Right ventricle myocardium superior (tissue), 1 donor: ENCODE measurements at regions not wholly inside any gene's neighbourhood (a gene's known extent, or its start where the extent isn't known, plus 50 kb on each side); places are given as distances from the start of the nearest gene placed in this dataset.
"Not testable (repeated sequence)": the region's sequence is repeated elsewhere in the genome, so short reads cannot be mapped to it uniquely, and the experiment has no call there.

Source experiments
- ATAC-seq: fragments of 200-7000 bp; cut with Tn5 transposase; one replicate; pipeline ENCODE4 v1.9.1; 2020; ENCODE audit warnings: mild to moderate bottlenecking; ENCODE audit not compliant: poor library complexity
- DNase-seq: peaks from one replicate; pipeline ENCODE4 v3.0.0-alpha.2; 2020
- intact Hi-C: fragments of 100-400 bp; cut with DNase I; formaldehyde crosslinking; loops from one replicate; pipeline ENCODE4 v1.11.2; 2022
- donor health status: DM: no; HTN: yes; CAD: no; lungs with severe emphysema.

GRCh38 chr5:163350083-163350482 is 87.3 kb upstream of the CCNG1 start:
- ATAC-seq (no peak), DNase-seq (no peak)
- intact Hi-C loops, result no loop called here

- intact Hi-C loops, result no loop called here
- DNase-seq, result no peak
- ATAC-seq, result no peak
Observed at GRCh38 chr5:163352531-163352930, 84.9 kb upstream of the CCNG1 start.

DNA sequence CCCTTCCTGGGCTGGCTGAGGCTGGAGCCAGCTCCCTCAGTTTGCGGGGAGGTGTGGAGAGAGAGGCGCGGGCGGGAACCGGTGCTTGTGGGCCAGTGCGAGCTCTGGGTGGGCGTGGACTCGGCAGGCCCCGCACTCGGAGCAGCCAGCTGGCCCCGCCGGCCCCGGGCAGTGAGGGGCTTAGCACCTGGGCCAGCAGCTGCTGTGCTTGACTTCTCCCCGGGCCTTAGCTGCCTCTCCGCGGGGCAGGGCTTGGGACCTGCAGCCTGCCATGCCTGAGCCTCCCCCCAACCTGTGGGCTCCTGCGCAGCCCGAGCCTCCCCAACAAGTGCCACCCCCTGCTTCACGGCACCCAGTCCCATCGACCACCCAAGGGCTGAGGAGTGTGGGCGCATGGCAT is 81.6 kb upstream of the CCNG1 start:
- intact Hi-C loops, ATAC-seq, DNase-seq: not testable (repeated sequence)

DNA sequence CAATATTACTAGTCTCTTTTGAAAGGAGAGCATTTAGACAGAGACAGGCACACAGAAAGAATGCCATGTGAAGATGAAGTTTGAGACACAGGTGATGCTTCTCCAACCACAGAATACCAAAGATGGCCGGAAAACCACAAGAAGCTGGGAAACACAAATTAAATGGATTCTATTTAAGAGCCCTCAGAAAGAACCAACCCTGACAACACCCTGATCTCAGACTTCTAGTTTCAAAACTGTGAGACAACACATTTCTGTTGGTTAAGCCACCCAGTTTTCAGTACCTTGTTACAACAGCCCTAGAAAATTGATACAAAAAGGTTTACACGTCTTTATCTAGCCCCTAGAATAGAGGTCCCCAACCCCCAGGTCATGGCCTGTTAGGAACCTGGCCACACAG is 79.8 kb upstream of the CCNG1 start:
- ATAC-seq (no peak), DNase-seq (no peak)
- intact Hi-C loops, result no loop called here

- intact Hi-C loops, result no loop called here
- ATAC-seq (no peak), DNase-seq (no peak)
Observed at GRCh38 chr5:163360656-163361055, 76.7 kb upstream of the CCNG1 start.

DNA sequence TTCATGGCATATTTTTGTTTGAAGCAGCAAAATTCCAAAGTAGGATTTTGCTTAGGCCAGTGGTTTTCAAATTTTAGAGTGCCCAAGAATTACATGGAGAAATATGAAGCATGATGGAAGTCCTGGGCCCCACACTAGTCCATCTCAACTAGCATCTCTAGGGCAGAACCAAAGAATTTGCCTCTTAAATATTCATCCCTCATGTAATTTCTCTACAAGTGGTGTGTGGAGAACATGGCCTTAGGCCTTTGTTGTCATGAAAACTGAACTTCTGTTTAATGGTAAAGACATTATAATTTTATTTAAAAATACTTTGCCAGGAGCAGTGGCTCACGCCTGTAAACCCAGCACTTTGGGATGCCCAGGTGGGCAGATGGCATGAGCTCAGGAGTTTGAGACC is 75.9 kb upstream of the CCNG1 start:
- intact Hi-C loops, result no loop called here

GRCh38 chr5:163362840-163363371 is 74.5 kb upstream of the CCNG1 start:
- ATAC-seq, result no peak
- intact Hi-C loops, result no loop called here
- no peak for DNase-seq

More for the DNA sequence above, 75.9 kb upstream of the CCNG1 start:
- ATAC-seq (no peak), DNase-seq (no peak)

GRCh38 chr5:163363389-163363788 is 74.0 kb upstream of the CCNG1 start:
- intact Hi-C loops, result no loop called here
- DNase-seq (no peak), ATAC-seq (no peak)

- ATAC-seq (no peak), DNase-seq (no peak)
- intact Hi-C loops, result no loop called here
Observed at GRCh38 chr5:163366757-163367156, 70.6 kb upstream of the CCNG1 start.

- intact Hi-C loops, result no loop called here
- no peak for DNase-seq
- no peak for ATAC-seq
Observed at GRCh38 chr5:163369776-163370385, 67.5 kb upstream of the CCNG1 start.

DNA sequence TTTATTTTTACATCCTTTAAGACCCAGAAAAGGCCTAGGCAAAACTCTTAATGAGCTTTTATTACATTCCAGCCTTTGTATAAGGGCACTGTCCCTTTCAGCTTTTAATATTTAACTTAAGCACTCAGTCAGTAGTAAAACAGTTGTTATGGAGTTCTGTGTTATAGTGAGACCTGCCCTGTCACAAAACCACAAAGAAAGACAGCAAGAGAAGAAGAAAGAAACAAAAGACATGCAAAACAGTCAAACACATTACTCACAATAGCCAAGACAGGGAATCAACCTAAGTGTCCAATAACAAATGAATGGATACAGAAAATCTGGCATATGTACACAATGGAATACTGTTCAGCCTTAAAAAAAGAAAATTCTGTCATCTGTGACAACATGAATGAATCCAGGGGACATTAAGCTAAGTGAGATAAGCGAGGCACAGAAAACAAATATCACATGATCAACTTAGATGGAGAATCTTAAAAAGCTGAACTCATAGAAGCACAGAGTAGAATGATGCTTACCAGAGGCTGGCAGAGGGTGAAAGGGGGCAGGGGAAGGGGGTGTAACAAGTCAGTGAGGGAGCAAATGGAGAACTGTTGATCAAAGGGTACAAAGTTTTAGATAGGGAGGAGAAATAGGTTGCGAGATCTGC is 63.8 kb upstream of the CCNG1 start:
- intact Hi-C loops, result no loop called here

DNA sequence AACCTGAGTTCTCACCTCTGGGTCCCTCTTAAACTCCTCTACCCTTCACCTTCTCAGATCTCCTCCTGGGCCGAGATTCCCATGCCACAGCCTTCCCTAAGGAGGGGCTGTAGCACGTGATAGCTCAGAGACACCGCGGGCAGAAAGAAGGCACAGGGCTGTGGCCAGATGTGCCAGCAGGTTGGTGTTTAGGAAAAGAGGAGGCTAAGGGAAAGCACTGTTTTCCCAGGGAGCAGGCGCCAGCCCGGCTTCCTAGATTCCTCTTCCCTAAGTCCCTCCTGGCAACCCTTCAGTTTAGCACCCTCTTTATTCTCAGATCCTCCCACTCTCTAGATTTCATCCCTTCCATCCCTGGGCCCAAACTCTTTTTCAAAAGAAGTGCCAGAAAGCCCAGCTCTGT is 59.4 kb upstream of the CCNG1 start:
- intact Hi-C loops, result no loop called here
- DNase-seq, result no peak
- ATAC-seq, result no peak

More for the DNA sequence above, 63.8 kb upstream of the CCNG1 start:
- no peak for DNase-seq
- ATAC-seq, result no peak

- intact Hi-C loops, result no loop called here
- no peak for DNase-seq
- no peak for ATAC-seq
Observed at GRCh38 chr5:163379298-163380155, 57.9 kb upstream of the CCNG1 start.

DNA sequence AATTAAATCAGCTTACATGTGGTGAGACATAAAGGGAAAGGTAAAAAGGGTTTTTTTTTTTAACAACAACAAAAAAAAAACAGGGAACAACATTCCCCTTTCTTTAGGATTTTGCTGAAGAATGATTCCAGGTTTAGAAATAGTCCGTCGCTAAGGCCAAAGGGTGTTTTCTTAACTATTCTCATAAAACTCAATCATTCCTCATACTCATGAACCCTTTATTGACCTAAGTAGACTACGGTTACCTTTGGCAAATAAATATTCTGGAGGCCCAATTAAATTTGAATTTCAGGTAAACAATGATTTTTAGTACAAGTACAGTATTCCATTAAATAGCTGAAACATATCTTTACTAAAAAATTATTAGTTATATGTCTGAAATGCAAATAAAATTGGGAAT is 55.6 kb upstream of the CCNG1 start:
- DNase-seq, result no peak
- intact Hi-C loops, result no loop called here
- no peak for ATAC-seq

- intact Hi-C loops, result no loop called here
- ATAC-seq (no peak), DNase-seq (no peak)
Observed at GRCh38 chr5:163383754-163384153, 53.6 kb upstream of the CCNG1 start.

GRCh38 chr5:163384669-163385068 is 52.7 kb upstream of the CCNG1 start:
- ATAC-seq (no peak), DNase-seq (no peak)
- intact Hi-C loops, result no loop called here

DNA sequence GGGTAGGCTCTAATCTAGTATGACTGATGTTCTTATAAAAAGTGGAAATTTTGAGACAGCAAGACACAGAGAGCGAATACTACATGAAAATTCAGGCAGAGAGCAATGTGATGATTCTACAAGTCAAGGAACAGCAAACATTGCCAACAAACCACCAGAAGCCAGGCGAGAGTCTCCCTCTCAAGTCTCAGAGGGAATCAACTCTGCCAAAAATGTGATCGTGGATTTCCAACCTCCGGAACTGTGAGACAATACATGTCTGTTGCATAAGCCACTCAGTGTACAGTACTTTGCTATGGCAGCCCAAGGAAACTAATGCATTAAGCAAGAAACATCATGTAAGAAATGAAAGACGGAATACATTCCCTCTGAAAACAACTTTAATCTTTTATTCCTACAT is 52.1 kb upstream of the CCNG1 start:
- intact Hi-C loops, result no loop called here

GRCh38 chr5:163385824-163386223 is 51.6 kb upstream of the CCNG1 start:
- intact Hi-C loops, result no loop called here
- DNase-seq (no peak), ATAC-seq (no peak)

More for the DNA sequence above, 52.1 kb upstream of the CCNG1 start:
- ATAC-seq (peak; percentile 76), DNase-seq (no peak)

DNA sequence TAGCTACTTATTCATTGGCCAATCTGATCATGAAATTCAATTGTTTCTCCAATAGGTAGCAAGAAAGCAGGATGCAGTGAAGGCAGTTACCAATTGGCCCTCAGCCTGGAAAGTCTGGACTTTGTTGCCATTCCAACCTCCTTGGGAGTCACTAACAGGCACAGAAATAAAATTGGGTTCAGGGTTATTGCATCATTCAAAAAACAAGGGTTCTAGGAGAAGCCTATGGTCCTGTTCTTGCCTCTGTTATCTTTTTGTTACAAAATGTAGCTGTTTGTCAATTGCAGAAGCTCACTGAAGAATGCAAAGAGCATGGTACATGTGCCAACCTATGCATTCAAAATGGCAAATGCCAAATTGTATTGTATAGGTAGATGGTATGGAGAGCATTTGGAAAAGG is 51.0 kb upstream of the CCNG1 start:
- intact Hi-C loops, result no loop called here
- ATAC-seq (no peak), DNase-seq (no peak)
